ENCODE measurements at regions not wholly inside any gene's neighbourhood (a gene's known extent, or its start where the extent isn't known, plus 50 kb on each side); places are given as distances from the start of the nearest gene placed in this dataset.
"Not testable (repeated sequence)": the region's sequence is repeated elsewhere in the genome, so short reads cannot be mapped to it uniquely, and the experiment has no call there.

GRCh38 chr12:114073076-114073475 is 107.0 kb upstream of the RBM19 start:
- Histone ChIP-seq H3K27me3 (ENCODE audit: insufficient read depth, low read depth) (no peaks in the 10 kb centered on the region), H3K4me2 (no peak overlapping the region), H2AFZ (ENCODE audit: low read depth) (no peak overlapping the region), H3K4me1 (ENCODE audit: low read depth, poor library complexity, severe bottlenecking) (no peaks in the 10 kb centered on the region), H3K79me2 (ENCODE audit: insufficient read depth, low read depth) (no peaks in the 10 kb centered on the region), H3K9ac (no peak overlapping the region), H3K27ac (no peak overlapping the region), H3K4me3 (IDR thresholded peaks at IDR 0.05; ENCODE audit: insufficient read depth, low read depth, low read length) (no peak overlapping the region), H3K36me3 (ENCODE audit: insufficient read depth) (no peaks in the 10 kb centered on the region), H4K20me1 (ENCODE audit: insufficient read depth) (no peaks in the 10 kb centered on the region)
- no peak for TF ChIP-seq CTCF (conservative IDR thresholded peaks at IDR 0.05; ENCODE audit: low read depth, low read length)

GRCh38 chr12:114069507-114069906 is 103.4 kb upstream of the RBM19 start:
- no peak overlapping the region for H3K4me3 ChIP-seq (IDR thresholded peaks at IDR 0.05; ENCODE audit: insufficient read depth, low read depth, low read length)
- no peak overlapping the region for H3K4me2 ChIP-seq
- no peaks in the 10 kb centered on the region for H3K36me3 ChIP-seq (ENCODE audit: insufficient read depth)
- no peaks in the 10 kb centered on the region for H3K4me1 ChIP-seq (ENCODE audit: low read depth, poor library complexity, severe bottlenecking)
- no peak for TF ChIP-seq CTCF (conservative IDR thresholded peaks at IDR 0.05; ENCODE audit: low read depth, low read length)
- no peaks in the 10 kb centered on the region for H4K20me1 ChIP-seq (ENCODE audit: insufficient read depth)
- no peaks in the 10 kb centered on the region for H3K79me2 ChIP-seq (ENCODE audit: insufficient read depth, low read depth)
- H3K27ac ChIP-seq, result no peak overlapping the region
- H2AFZ ChIP-seq (ENCODE audit: low read depth), result no peak overlapping the region
- H3K9ac ChIP-seq, result no peak overlapping the region
- no peaks in the 10 kb centered on the region for H3K27me3 ChIP-seq (ENCODE audit: insufficient read depth, low read depth)

GRCh38 chr12:114064497-114064896 is 98.4 kb upstream of the RBM19 start:
- H3K4me3 ChIP-seq (IDR thresholded peaks at IDR 0.05; ENCODE audit: insufficient read depth, low read depth, low read length), result no peak overlapping the region
- H3K27ac ChIP-seq, result no peak overlapping the region
- H3K36me3 ChIP-seq (ENCODE audit: insufficient read depth), result no peaks in the 10 kb centered on the region
- no peak overlapping the region for H2AFZ ChIP-seq (ENCODE audit: low read depth)
- no peak overlapping the region for H3K4me2 ChIP-seq
- H3K4me1 ChIP-seq (ENCODE audit: low read depth, poor library complexity, severe bottlenecking), result no peaks in the 10 kb centered on the region
- H3K9ac ChIP-seq, result no peak overlapping the region
- H3K27me3 ChIP-seq (ENCODE audit: insufficient read depth, low read depth), result no peaks in the 10 kb centered on the region
- H4K20me1 ChIP-seq (ENCODE audit: insufficient read depth), result no peaks in the 10 kb centered on the region
- no peak for TF ChIP-seq CTCF (conservative IDR thresholded peaks at IDR 0.05; ENCODE audit: low read depth, low read length)
- H3K79me2 ChIP-seq (ENCODE audit: insufficient read depth, low read depth), result no peaks in the 10 kb centered on the region

- not testable (repeated sequence) for H3K4me3 ChIP-seq (IDR thresholded peaks at IDR 0.05; ENCODE audit: insufficient read depth, low read depth, low read length); H3K4me2 ChIP-seq; H3K27me3 ChIP-seq (ENCODE audit: insufficient read depth, low read depth); H3K9ac ChIP-seq; H4K20me1 ChIP-seq (ENCODE audit: insufficient read depth); H3K79me2 ChIP-seq (ENCODE audit: insufficient read depth, low read depth); H3K27ac ChIP-seq; H2AFZ ChIP-seq (ENCODE audit: low read depth); H3K36me3 ChIP-seq (ENCODE audit: insufficient read depth); H3K4me1 ChIP-seq (ENCODE audit: low read depth, poor library complexity, severe bottlenecking)
These were observed 97.9 kb upstream of the RBM19 start for GRCh38 chr12:114064034-114064433.

- Histone ChIP-seq H3K4me3 (IDR thresholded peaks at IDR 0.05; ENCODE audit: insufficient read depth, low read depth, low read length) (no peak overlapping the region), H3K4me1 (ENCODE audit: low read depth, poor library complexity, severe bottlenecking) (no peaks in the 10 kb centered on the region), H4K20me1 (ENCODE audit: insufficient read depth) (no peaks in the 10 kb centered on the region), H3K27ac (no peak overlapping the region), H3K79me2 (ENCODE audit: insufficient read depth, low read depth) (no peaks in the 10 kb centered on the region), H3K4me2 (no peak overlapping the region), H3K9ac (no peak overlapping the region), H2AFZ (ENCODE audit: low read depth) (no peak overlapping the region), H3K36me3 (ENCODE audit: insufficient read depth) (no peaks in the 10 kb centered on the region), H3K27me3 (ENCODE audit: insufficient read depth, low read depth) (no peaks in the 10 kb centered on the region)
- TF ChIP-seq CTCF (conservative IDR thresholded peaks at IDR 0.05; ENCODE audit: low read depth, low read length), result no peak
These were observed 97.3 kb upstream of the RBM19 start for GRCh38 chr12:114063435-114063834.

GRCh38 chr12:114056351-114056750 is 90.2 kb upstream of the RBM19 start:
- not testable (repeated sequence) for H3K79me2 ChIP-seq (ENCODE audit: insufficient read depth, low read depth); H3K4me2 ChIP-seq; H3K9ac ChIP-seq; H3K4me3 ChIP-seq (IDR thresholded peaks at IDR 0.05; ENCODE audit: insufficient read depth, low read depth, low read length); H3K36me3 ChIP-seq (ENCODE audit: insufficient read depth); H4K20me1 ChIP-seq (ENCODE audit: insufficient read depth); H3K27me3 ChIP-seq (ENCODE audit: insufficient read depth, low read depth); H2AFZ ChIP-seq (ENCODE audit: low read depth); H3K27ac ChIP-seq; H3K4me1 ChIP-seq (ENCODE audit: low read depth, poor library complexity, severe bottlenecking)

All from KMS-11 (cell line).